Activated CD4-positive, alpha-beta T cell treated with anti-CD3 and anti-CD28 coated beads, Interleukin-10, Interleukin-2, amounts not matched to agents 100 ng/mL and 50 ng/mL, durations not matched to agents 16 hours and 8 hours (primary cell): ENCODE measurements at regions not wholly inside any gene's neighbourhood (a gene's known extent, or its start where the extent isn't known, plus 50 kb on each side); places are given as distances from the start of the nearest gene placed in this dataset.
A peak's percentile ranks its signal among the peaks of the same experiment; 100 is the strongest.
"Not testable (repeated sequence)": the region's sequence is repeated elsewhere in the genome, so short reads cannot be mapped to it uniquely, and the experiment has no call there.

Experiments
- DNase-seq: peaks from one replicate; pipeline ENCODE4 v3.0.0-alpha.2; 2020

GRCh38 chr13:62781866-62782265, 1366.2 kb upstream of the PCDH20 start:
- DNase-seq = no peak

GRCh38 chr13:62779161-62779560, 1363.5 kb upstream of the PCDH20 start:
- no peak for DNase-seq

- no peak for DNase-seq
Observed at GRCh38 chr13:62767473-62767872, 1351.8 kb upstream of the PCDH20 start.

GRCh38 chr13:62760724-62761123, 1345.1 kb upstream of the PCDH20 start:
- DNase-seq = no peak

GRCh38 chr13:62747629-62748028, 1332.0 kb upstream of the PCDH20 start:
- DNase-seq = no peak

GRCh38 chr13:62747152-62747551, 1331.5 kb upstream of the PCDH20 start:
- no peak for DNase-seq

GRCh38 chr13:62729746-62730145, 1314.1 kb upstream of the PCDH20 start:
- DNase-seq = not testable (repeated sequence)

- no peak for DNase-seq
Observed at GRCh38 chr13:62721893-62722292, 1306.2 kb upstream of the PCDH20 start.

GRCh38 chr13:62711948-62712347, 1296.3 kb upstream of the PCDH20 start:
- not testable (repeated sequence) for DNase-seq

- DNase-seq = no peak
Observed at GRCh38 chr13:62710787-62711186, 1295.1 kb upstream of the PCDH20 start.

GRCh38 chr13:62706048-62706447, 1290.4 kb upstream of the PCDH20 start:
- no peak for DNase-seq

GRCh38 chr13:62704875-62705274, 1289.2 kb upstream of the PCDH20 start:
- no peak for DNase-seq

GRCh38 chr13:62702502-62702901, 1286.9 kb upstream of the PCDH20 start:
- DNase-seq = no peak

GRCh38 chr13:62697701-62698100, 1282.1 kb upstream of the PCDH20 start:
- no peak for DNase-seq

GRCh38 chr13:62696490-62696889, 1280.8 kb upstream of the PCDH20 start:
- no peak for DNase-seq

GRCh38 chr13:62687732-62688131, 1272.1 kb upstream of the PCDH20 start:
- no peak for DNase-seq

GRCh38 chr13:62684359-62684758, 1268.7 kb upstream of the PCDH20 start:
- DNase-seq = no peak

GRCh38 chr13:62682788-62683187, 1267.1 kb upstream of the PCDH20 start:
- no peak for DNase-seq

GRCh38 chr13:62678039-62678438, 1262.4 kb upstream of the PCDH20 start:
- no peak for DNase-seq

- DNase-seq = no peak
Observed at GRCh38 chr13:62663767-62664166, 1248.1 kb upstream of the PCDH20 start.

- DNase-seq = no peak
Observed at GRCh38 chr13:62659365-62659764, 1243.7 kb upstream of the PCDH20 start.

GRCh38 chr13:62653371-62653770, 1237.7 kb upstream of the PCDH20 start:
- no peak for DNase-seq

GRCh38 chr13:62643799-62644524, 1228.3 kb upstream of the PCDH20 start:
- DNase-seq = peak; percentile 0

- DNase-seq = peak; percentile 84
Observed at GRCh38 chr13:62643007-62643483, 1227.4 kb upstream of the PCDH20 start.

GRCh38 chr13:62635161-62635560, 1219.5 kb upstream of the PCDH20 start:
- no peak for DNase-seq
